Bronchial epithelial cell (primary cell): ENCODE measurements at regions not wholly inside any gene's neighbourhood (a gene's known extent, or its start where the extent isn't known, plus 50 kb on each side); places are given as distances from the start of the nearest gene placed in this dataset.

ENCODE experiments used
- DNase-seq: peaks from one replicate; pipeline ENCODE4 v3.0.0-alpha.2; 2010; ENCODE audit warnings: low read depth
- FAIRE-seq: peaks from 2 replicates; lab custom pipeline; 2011; peaks lifted over from hg19 to GRCh38; lab: Jason Lieb, UNC
- H3K27me3 ChIP-seq: 2 replicates; pipeline ENCODE4 v1.5.1; 2011; ENCODE audit warnings: low read length; ENCODE audit not compliant: control insufficient read depth, insufficient read depth
- H3K36me3 ChIP-seq: 2 replicates; pipeline ENCODE4 v1.5.1; 2011; ENCODE audit warnings: low read length; ENCODE audit not compliant: control insufficient read depth, insufficient read depth
- H3K4me3 ChIP-seq: 2 replicates; pipeline ENCODE4 v1.5.1; 2011; ENCODE audit warnings: mild to moderate bottlenecking, low read depth, low read length, control low read depth
- CTCF ChIP-seq: IDR thresholded peaks from 2 replicates; pipeline ENCODE4 v1.5.1; 2011; ENCODE audit warnings: mild to moderate bottlenecking, moderate library complexity, low read length, control low read depth, inconsistent platforms; ENCODE audit not compliant: insufficient read depth, severe bottlenecking

GRCh38 chr2:71751590-71751989 lies 298.2 kb downstream of the DYSF start:
- Histone ChIP-seq H3K27me3 (no peaks in the 10 kb centered on the region), H3K36me3 (no peaks in the 10 kb centered on the region), H3K4me3 (no peak overlapping the region)
- FAIRE-seq (no peak), DNase-seq (no peak)
- TF ChIP-seq CTCF, result no peak

GRCh38 chr2:71749671-71750101 lies 296.3 kb downstream of the DYSF start:
- TF ChIP-seq CTCF, result no peak
- H3K4me3 ChIP-seq, result no peak overlapping the region
- DNase-seq (peak; percentile 30), FAIRE-seq (no peak)
- H3K36me3 ChIP-seq, result no peaks in the 10 kb centered on the region
- H3K27me3 ChIP-seq, result no peaks in the 10 kb centered on the region

- FAIRE-seq (no peak), DNase-seq (no peak)
- H3K36me3 ChIP-seq, result no peaks in the 10 kb centered on the region
- no peaks in the 10 kb centered on the region for H3K27me3 ChIP-seq
- TF ChIP-seq CTCF, result no peak
- no peak overlapping the region for H3K4me3 ChIP-seq
These were observed 294.9 kb downstream of the DYSF start for GRCh38 chr2:71748227-71748626.

GRCh38 chr2:71747559-71747958 lies 294.2 kb downstream of the DYSF start:
- no peaks in the 10 kb centered on the region for H3K27me3 ChIP-seq
- TF ChIP-seq CTCF, result no peak
- no peaks in the 10 kb centered on the region for H3K36me3 ChIP-seq
- FAIRE-seq (no peak), DNase-seq (peak; percentile 83)
- H3K4me3 ChIP-seq, result no peak overlapping the region

- Histone ChIP-seq H3K36me3 (no peaks in the 10 kb centered on the region), H3K4me3 (no peak overlapping the region), H3K27me3 (no peaks in the 10 kb centered on the region)
- DNase-seq (no peak), FAIRE-seq (no peak)
- TF ChIP-seq CTCF, result no peak
These were observed 293.7 kb downstream of the DYSF start for GRCh38 chr2:71746946-71747501.

- Histone ChIP-seq H3K4me3 (no peak overlapping the region), H3K36me3 (no peaks in the 10 kb centered on the region), H3K27me3 (no peaks in the 10 kb centered on the region)
- FAIRE-seq (no peak), DNase-seq (no peak)
- TF ChIP-seq CTCF, result no peak
These were observed 291.4 kb downstream of the DYSF start for GRCh38 chr2:71744781-71745180.
